Suprapubic skin (tissue), 4 donors: ENCODE measurements at regions not wholly inside any gene's neighbourhood (a gene's known extent, or its start where the extent isn't known, plus 50 kb on each side); places are given as distances from the start of the nearest gene placed in this dataset.

ENCODE experiments used
- CTCF ChIP-seq, 2 donors: fragments of 200-600 bp in 1 of 2; fragments of 450-650 bp in 1 of 2; sonication (generic) in 1 of 2; IDR thresholded peaks; one replicate each; pipeline ENCODE4 v1.5.1; 2016 to 2019; ENCODE audit warnings: antibody characterized with exemption in 2 of 2, mild to moderate bottlenecking in 1 of 2, moderate library complexity in 1 of 2
- EP300 ChIP-seq: sonication (generic); formaldehyde crosslinking; IDR thresholded peaks from one replicate; pipeline ENCODE4 v1.6.1; 2017; ENCODE audit warnings: antibody characterized with exemption
- POLR2A ChIP-seq, 2 donors: fragments of 450-650 bp; IDR thresholded peaks; one replicate each; pipeline ENCODE4 v1.6.1; 2017; ENCODE audit warnings: antibody characterized with exemption in 2 of 2, mild to moderate bottlenecking in 2 of 2, moderate library complexity in 2 of 2
- POLR2AphosphoS5 ChIP-seq, 3 donors: sonication (generic); formaldehyde crosslinking; IDR thresholded peaks; one replicate each; pipeline ENCODE4 v1.6.1; 2017; ENCODE audit warnings: antibody characterized with exemption in 3 of 3

GRCh38 chr6:159389695-159390094 lies 220.5 kb downstream of the FNDC1 start:
- TF ChIP-seq CTCF (IDR thresholded peaks at IDR 0.05) (no peak), EP300 (no peak), POLR2A (IDR thresholded peaks at IDR 0.05) (no peak), POLR2AphosphoS5 (IDR thresholded peaks at IDR 0.05) (no peak)
